ENCODE measurements at regions not wholly inside any gene's neighbourhood (a gene's known extent, or its start where the extent isn't known, plus 50 kb on each side); places are given as distances from the start of the nearest gene placed in this dataset.
"Not testable (repeated sequence)": the region's sequence is repeated elsewhere in the genome, so short reads cannot be mapped to it uniquely, and the experiment has no call there.

DNA sequence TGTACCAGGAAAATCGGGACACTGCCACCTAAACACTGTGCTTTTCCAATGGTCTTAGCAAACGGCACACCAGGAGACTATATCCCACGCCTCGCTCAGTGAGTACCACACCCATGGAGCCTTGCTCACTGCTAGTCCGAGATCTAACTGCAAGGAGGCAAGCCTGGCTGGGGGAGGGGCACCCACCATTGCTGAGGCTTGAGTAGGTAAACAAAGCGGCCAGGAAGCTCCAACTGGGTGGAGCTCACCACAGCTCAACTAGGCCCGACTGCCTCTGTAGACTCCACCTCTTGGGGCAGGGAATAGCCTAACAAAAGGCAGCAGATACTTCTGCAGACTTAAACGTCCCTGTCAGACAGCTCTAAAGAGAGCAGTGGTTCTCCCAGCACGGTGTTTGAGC lies 1216.6 kb downstream of the STIM2 start:
- H3F3A ChIP-seq (replicated peaks; ENCODE audit: insufficient read depth); H3K79me2 ChIP-seq (ENCODE audit: insufficient read depth); H3K9me2 ChIP-seq; H4K20me1 ChIP-seq (ENCODE audit: insufficient read depth); H3K36me3 ChIP-seq (replicated peaks in 1 of 2; ENCODE audit: control insufficient read depth in 1 of 2, insufficient read depth in 2 of 2, low read length in 1 of 2); H3K4me2 ChIP-seq; H2AFZ ChIP-seq (ENCODE audit: low read depth); DNase-seq; CTCF ChIA-PET; H3K4me3 ChIP-seq (ENCODE audit: low read depth in 2 of 2, low read length in 1 of 2); H3K27ac ChIP-seq (ENCODE audit: low read depth in 2 of 2, low read length in 1 of 2); H3K9ac ChIP-seq; H3K9me3 ChIP-seq; H3K27me3 ChIP-seq (ENCODE audit: insufficient read depth); H3K4me1 ChIP-seq (ENCODE audit: control insufficient read depth in 1 of 2, insufficient read depth in 2 of 2, low read depth in 1 of 2, low read length in 1 of 2); POLR2A ChIA-PET: not testable (repeated sequence)
- WGBS (ENCODE audit: low lambda C conversion rate) = 7% methylated on average over 8 of the region's 9 CpGs

GRCh38 chr4:28082686-28083390 lies 1222.2 kb downstream of the STIM2 start:
- Histone ChIP-seq H3K4me1 (ENCODE audit: control insufficient read depth in 1 of 2, insufficient read depth in 2 of 2, low read depth in 1 of 2, low read length in 1 of 2) (no peaks in the 10 kb centered on the region), H4K20me1 (ENCODE audit: insufficient read depth) (no peaks in the 10 kb centered on the region), H3K9ac (no peak overlapping the region), H3K4me2 (no peak overlapping the region), H3F3A (replicated peaks; ENCODE audit: insufficient read depth) (no peaks in the 10 kb centered on the region), H2AFZ (ENCODE audit: low read depth) (no peak overlapping the region), H3K27ac (ENCODE audit: low read depth in 2 of 2, low read length in 1 of 2) (no peak overlapping the region), H3K27me3 (ENCODE audit: insufficient read depth) (no peaks in the 10 kb centered on the region), H3K4me3 (ENCODE audit: low read depth in 2 of 2, low read length in 1 of 2) (no peak overlapping the region), H3K36me3 (replicated peaks in 1 of 2; ENCODE audit: control insufficient read depth in 1 of 2, insufficient read depth in 2 of 2, low read length in 1 of 2) (no peaks in the 10 kb centered on the region), H3K9me3 (no peaks in the 10 kb centered on the region), H3K79me2 (ENCODE audit: insufficient read depth) (no peaks in the 10 kb centered on the region), H3K9me2 (no peaks in the 10 kb centered on the region)
- 0% methylated on average over 3 of the region's 3 CpGs for WGBS (ENCODE audit: low lambda C conversion rate)
- ChIA-PET POLR2A (no interaction called here), CTCF (no interaction called here)
- TF ChIP-seq SMC3 (IDR thresholded peaks at IDR 0.05; ENCODE audit: low read depth, low read length) (no peak), ELF1 (IDR thresholded peaks at IDR 0.05) (no peak), GABPA (IDR thresholded peaks at IDR 0.05; ENCODE audit: low read depth) (no peak), TEAD4 (IDR thresholded peaks at IDR 0.05; ENCODE audit: borderline replicate concordance, insufficient read depth) (no peak), RCOR1 (IDR thresholded peaks at IDR 0.05; ENCODE audit: low read length) (no peak), RAD21 (IDR thresholded peaks at IDR 0.05; ENCODE audit: low read length) (no peak), YY1 (IDR thresholded peaks at IDR 0.05; ENCODE audit: low read depth) (no peak), TCF12 (IDR thresholded peaks at IDR 0.05) (no peak), NFIC (IDR thresholded peaks at IDR 0.05; ENCODE audit: borderline replicate concordance) (no peak), RXRA (IDR thresholded peaks at IDR 0.05; ENCODE audit: borderline replicate concordance, low read depth) (no peak), RFX5 (IDR thresholded peaks at IDR 0.05; ENCODE audit: low read length) (no peak), SIN3A (IDR thresholded peaks at IDR 0.05; ENCODE audit: borderline replicate concordance, low read depth, low read length) (no peak), MAX (IDR thresholded peaks at IDR 0.05; ENCODE audit: low read depth) (no peak)
- TF ChIP-seq, protein P1, sequence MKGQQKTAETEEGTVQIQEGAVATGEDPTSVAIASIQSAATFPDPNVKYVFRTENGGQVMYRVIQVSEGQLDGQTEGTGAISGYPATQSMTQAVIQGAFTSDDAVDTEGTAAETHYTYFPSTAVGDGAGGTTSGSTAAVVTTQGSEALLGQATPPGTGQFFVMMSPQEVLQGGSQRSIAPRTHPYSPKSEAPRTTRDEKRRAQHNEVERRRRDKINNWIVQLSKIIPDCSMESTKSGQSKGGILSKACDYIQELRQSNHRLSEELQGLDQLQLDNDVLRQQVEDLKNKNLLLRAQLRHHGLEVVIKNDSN (IDR thresholded peaks at IDR 0.05; ENCODE audit: borderline replicate concordance, low read depth) = no peak
- TF ChIP-seq, protein P2, sequence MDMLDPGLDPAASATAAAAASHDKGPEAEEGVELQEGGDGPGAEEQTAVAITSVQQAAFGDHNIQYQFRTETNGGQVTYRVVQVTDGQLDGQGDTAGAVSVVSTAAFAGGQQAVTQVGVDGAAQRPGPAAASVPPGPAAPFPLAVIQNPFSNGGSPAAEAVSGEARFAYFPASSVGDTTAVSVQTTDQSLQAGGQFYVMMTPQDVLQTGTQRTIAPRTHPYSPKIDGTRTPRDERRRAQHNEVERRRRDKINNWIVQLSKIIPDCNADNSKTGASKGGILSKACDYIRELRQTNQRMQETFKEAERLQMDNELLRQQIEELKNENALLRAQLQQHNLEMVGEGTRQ (IDR thresholded peaks at IDR 0.05; ENCODE audit: borderline replicate concordance, low read depth, low read length) = no peak
- no peak for DNase-seq

All from SK-N-SH (cell line).